Heart right ventricle (tissue), 16 donors: ENCODE measurements at regions not wholly inside any gene's neighbourhood (a gene's known extent, or its start where the extent isn't known, plus 50 kb on each side); places are given as distances from the start of the nearest gene placed in this dataset.

Experiments used
- ATAC-seq, 8 donors: fragments of 200-7000 bp; cut with Tn5 transposase; one replicate each; pipeline ENCODE4 v1.9.1; 2020; ENCODE audit warnings: mild to moderate bottlenecking in 8 of 8, moderate library complexity in 8 of 8, moderate number of reproducible peaks in 1 of 8
- DNase-seq, 2 donors: peaks; one replicate each; pipeline ENCODE4 v3.0.0-alpha.2; 2020
- H3K27ac ChIP-seq, 10 donors: fragments of 200-600 bp; sonication (generic) in 2 of 10; one replicate each; pipeline versions ENCODE4 v1.5.0 to v1.8.0; 2020 to 2022; ENCODE audit warnings: mild to moderate bottlenecking in 3 of 10
- H3K27me3 ChIP-seq, 7 donors: fragments of 200-600 bp; one replicate each; pipeline ENCODE4 v1.8.0; 2021 to 2022; ENCODE audit warnings: mild to moderate bottlenecking in 2 of 7
- H3K36me3 ChIP-seq, 9 donors: fragments of 200-600 bp; sonication (generic) in 1 of 9; one replicate each; pipeline versions ENCODE4 v1.5.0 to v1.8.0; 2020 to 2022; ENCODE audit warnings: mild to moderate bottlenecking in 2 of 9
- H3K4me1 ChIP-seq, 9 donors: fragments of 200-600 bp; sonication (generic) in 1 of 9; one replicate each; pipeline versions ENCODE4 v1.5.0 to v1.8.0; 2020 to 2022; ENCODE audit warnings: mild to moderate bottlenecking in 4 of 9
- H3K4me3 ChIP-seq, 10 donors: fragments of 200-600 bp; sonication (generic) in 2 of 10; one replicate each; pipeline versions ENCODE4 v1.5.0 to v1.8.0; 2020 to 2022; ENCODE audit warnings: mild to moderate bottlenecking in 7 of 10, moderate library complexity in 2 of 10
- H3K9me3 ChIP-seq, 11 donors: fragments of 200-600 bp in 10 of 11; sonication (generic) in 2 of 11; one replicate each; pipeline versions ENCODE4 v1.5.0 to v1.8.0; 2013 to 2022; ENCODE audit warnings: mild to moderate bottlenecking in 2 of 11, control low read depth in 1 of 11, moderate library complexity in 1 of 11
- WGBS, 2 donors: extraction: QIAGEN DNeasy Blood & Tissue Kit; methylation state at CpG; one replicate each; pipeline ENCODE4 v1.1.7; 2013; ENCODE audit warnings: inconsistent platforms in 1 of 2; 5-methylcytosine and 5-hydroxymethylcytosine counted together
- intact Hi-C, 10 donors: fragments of 100-400 bp; cut with DNase I; formaldehyde crosslinking; loops; one replicate each; pipeline versions ENCODE4 v1.11.1 to v1.14.2; 2022
- TF ChIP-seq, protein P1 (sequence below), 9 donors: fragments of 200-600 bp; sonication (generic) in 2 of 9; IDR thresholded peaks; one replicate each; pipeline versions ENCODE4 v1.5.0 to v1.8.0; 2021 to 2022; ENCODE audit warnings: antibody characterized with exemption in 9 of 9, mild to moderate bottlenecking in 5 of 9, moderate library complexity in 1 of 9
- donor health status: Arrhythmogenic right ventricular cardiomyopathy.
- donor health status: ischemic (EF 13 %, LVEDD 7.1; RV severe dilation, severe dysfunction).
- donor health status: healthy with polysubstance abuse.
- donor health status: DM: no; HTN: yes; CAD: no.
- donor health status: DM: no; HTN: no; CAD: no.
- donor health status: ischemic (EF 25% LVEDD 6.9; RV normal size, moderate dysfunction).
- donor health status: ischemic (EF 25% LVEDD 5.7; RV mildly dilated, moderate dysfunction).
- donor health status: healthy.
- donor health status: DM: yes; HTN: yes; CAD: no.
- donor health status: Ischemic cardiomyopathy.
- donor health status: ischemic (EF 35%, LVEDD 5.7; RV mildly dilated, moderate dysfunction).
- donor health status: nonischemic (EF 11% LVEDD 7.7; RV severe dilation, severe dysfunction).
- donor health status: DM: yes; HTN: yes; CAD: no.
- donor health status: PGD.
- donor health status: ischemic (EF 29% LVEDD 5.4; RV normal size, mild dysfunction).
- donor health status: nonischemic (EF 23%, LVEDD 6.1; RV moderate dilation, normal function).

- intact Hi-C loops, result no loop called here
- WGBS, 2 donors, result 77 to 81% methylated on average over 3 of the region's 3 CpGs
- TF ChIP-seq, protein P1, sequence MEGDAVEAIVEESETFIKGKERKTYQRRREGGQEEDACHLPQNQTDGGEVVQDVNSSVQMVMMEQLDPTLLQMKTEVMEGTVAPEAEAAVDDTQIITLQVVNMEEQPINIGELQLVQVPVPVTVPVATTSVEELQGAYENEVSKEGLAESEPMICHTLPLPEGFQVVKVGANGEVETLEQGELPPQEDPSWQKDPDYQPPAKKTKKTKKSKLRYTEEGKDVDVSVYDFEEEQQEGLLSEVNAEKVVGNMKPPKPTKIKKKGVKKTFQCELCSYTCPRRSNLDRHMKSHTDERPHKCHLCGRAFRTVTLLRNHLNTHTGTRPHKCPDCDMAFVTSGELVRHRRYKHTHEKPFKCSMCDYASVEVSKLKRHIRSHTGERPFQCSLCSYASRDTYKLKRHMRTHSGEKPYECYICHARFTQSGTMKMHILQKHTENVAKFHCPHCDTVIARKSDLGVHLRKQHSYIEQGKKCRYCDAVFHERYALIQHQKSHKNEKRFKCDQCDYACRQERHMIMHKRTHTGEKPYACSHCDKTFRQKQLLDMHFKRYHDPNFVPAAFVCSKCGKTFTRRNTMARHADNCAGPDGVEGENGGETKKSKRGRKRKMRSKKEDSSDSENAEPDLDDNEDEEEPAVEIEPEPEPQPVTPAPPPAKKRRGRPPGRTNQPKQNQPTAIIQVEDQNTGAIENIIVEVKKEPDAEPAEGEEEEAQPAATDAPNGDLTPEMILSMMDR (IDR thresholded peaks at IDR 0.05), result no peak
- Histone ChIP-seq H3K4me1 (no peaks in the 10 kb centered on the region), H3K27ac (no peak overlapping the region), H3K9me3 (peaks cover 0 to 18% (median 0%) of the 10 kb centered on the region in 11 donors), H3K36me3 (no peaks in the 10 kb centered on the region), H3K4me3 (no peak overlapping the region), H3K27me3 (peaks cover 0 to 49% (median 0%) of the 10 kb centered on the region in 7 donors)
- ATAC-seq (no peak), DNase-seq (no peak)
Observed at GRCh38 chrX:46306103-46306502, 239.1 kb downstream of the ZNF674 start.

- WGBS, 2 donors, result 66 to 70% methylated on average over 2 of the region's 2 CpGs
- Histone ChIP-seq H3K27me3 (peaks cover 0 to 46% (median 0%) of the 10 kb centered on the region in 7 donors), H3K9me3 (peaks cover 0 to 18% (median 0%) of the 10 kb centered on the region in 11 donors), H3K36me3 (no peaks in the 10 kb centered on the region), H3K4me1 (no peaks in the 10 kb centered on the region), H3K27ac (no peak overlapping the region), H3K4me3 (no peak overlapping the region)
- DNase-seq, result no peak
- TF ChIP-seq, protein P1 (IDR thresholded peaks at IDR 0.05), result no peak
- intact Hi-C loops, result no loop called here
- ATAC-seq, result no peak
Observed at GRCh38 chrX:46305431-46305830, 239.8 kb downstream of the ZNF674 start.

- 98 to 99% methylated on average over 2 of the region's 2 CpGs for WGBS, 2 donors
Observed at GRCh38 chrX:46301903-46302302, 243.3 kb downstream of the ZNF674 start.

GRCh38 chrX:46298821-46299220 is 246.4 kb downstream of the ZNF674 start:
- Histone ChIP-seq H3K9me3 (no peaks in the 10 kb centered on the region), H3K27me3 (peaks cover 0 to 70% (median 0%) of the 10 kb centered on the region in 7 donors), H3K4me3 (no peak overlapping the region), H3K27ac (no peak overlapping the region), H3K36me3 (no peaks in the 10 kb centered on the region), H3K4me1 (no peaks in the 10 kb centered on the region)
- TF ChIP-seq, protein P1 (IDR thresholded peaks at IDR 0.05), result no peak
- WGBS, 2 donors, result 67 to 79% methylated on average over 2 of the region's 2 CpGs
- ATAC-seq (no peak), DNase-seq (no peak)
- intact Hi-C loops, result no loop called here

More at GRCh38 chrX:46301903-46302302, 243.3 kb downstream of the ZNF674 start:
- Histone ChIP-seq H3K4me3 (no peak overlapping the region), H3K27ac (no peak overlapping the region), H3K9me3 (peaks cover 0 to 18% (median 0%) of the 10 kb centered on the region in 11 donors), H3K27me3 (peaks cover 0 to 58% (median 0%) of the 10 kb centered on the region in 7 donors), H3K4me1 (no peaks in the 10 kb centered on the region), H3K36me3 (no peaks in the 10 kb centered on the region)
- DNase-seq, result no peak
- ATAC-seq, result no peak
- TF ChIP-seq, protein P1 (IDR thresholded peaks at IDR 0.05), result no peak
- intact Hi-C loops, result no loop called here
